HuH-7.5 (cell line): ENCODE measurements at regions not wholly inside any gene's neighbourhood (a gene's known extent, or its start where the extent isn't known, plus 50 kb on each side); places are given as distances from the start of the nearest gene placed in this dataset.
"Not testable (repeated sequence)": the region's sequence is repeated elsewhere in the genome, so short reads cannot be mapped to it uniquely, and the experiment has no call there.

ENCODE experiments used
- DNase-seq: peaks from one replicate; pipeline ENCODE4 v3.0.0; 2011; ENCODE audit warnings: low spot score

- not testable (repeated sequence) for DNase-seq
These were observed 183.8 kb upstream of the ETV3 start for GRCh38 chr1:157321972-157322371.

- no peak for DNase-seq
These were observed 181.4 kb upstream of the ETV3 start for GRCh38 chr1:157319567-157319966.

GRCh38 chr1:157317229-157317628 is 179.0 kb upstream of the ETV3 start:
- not testable (repeated sequence) for DNase-seq

- no peak for DNase-seq
These were observed 177.3 kb upstream of the ETV3 start for GRCh38 chr1:157315544-157315943.

- no peak for DNase-seq
These were observed 176.2 kb upstream of the ETV3 start for GRCh38 chr1:157314408-157314807.

GRCh38 chr1:157313240-157313807 is 175.1 kb upstream of the ETV3 start:
- no peak for DNase-seq

- DNase-seq, result no peak
These were observed 174.1 kb upstream of the ETV3 start for GRCh38 chr1:157312082-157312812.

GRCh38 chr1:157311730-157312081 is 173.5 kb upstream of the ETV3 start:
- no peak for DNase-seq

GRCh38 chr1:157310805-157311729 is 172.9 kb upstream of the ETV3 start:
- peak; percentile 22 for DNase-seq

- no peak for DNase-seq
These were observed 172.2 kb upstream of the ETV3 start for GRCh38 chr1:157310401-157310800.

GRCh38 chr1:157307491-157307890 is 169.3 kb upstream of the ETV3 start:
- no peak for DNase-seq

GRCh38 chr1:157306896-157307295 is 168.7 kb upstream of the ETV3 start:
- no peak for DNase-seq

GRCh38 chr1:157304271-157304670 is 166.1 kb upstream of the ETV3 start:
- DNase-seq, result no peak

- no peak for DNase-seq
These were observed 164.5 kb upstream of the ETV3 start for GRCh38 chr1:157302724-157303123.

GRCh38 chr1:157302199-157302497 is 164.0 kb upstream of the ETV3 start:
- DNase-seq, result no peak

- no peak for DNase-seq
These were observed 163.4 kb upstream of the ETV3 start for GRCh38 chr1:157301477-157302198.

GRCh38 chr1:157294387-157295145 is 156.4 kb upstream of the ETV3 start:
- not testable (repeated sequence) for DNase-seq

GRCh38 chr1:157292809-157293564 is 154.8 kb upstream of the ETV3 start:
- DNase-seq, result no peak

GRCh38 chr1:157292302-157292701 is 154.1 kb upstream of the ETV3 start:
- no peak for DNase-seq

- DNase-seq, result no peak
These were observed 152.9 kb upstream of the ETV3 start for GRCh38 chr1:157291083-157291482.
